ENCODE measurements at regions not wholly inside any gene's neighbourhood (a gene's known extent, or its start where the extent isn't known, plus 50 kb on each side); places are given as distances from the start of the nearest gene placed in this dataset.

- TF ChIP-seq CTCF (IDR thresholded peaks at IDR 0.05) (no peak), POLR2AphosphoS5 (IDR thresholded peaks at IDR 0.05) (no peak), POLR2A (IDR thresholded peaks at IDR 0.05) (no peak)
Measured at GRCh38 chr7:119782286-119782685, 490.7 kb upstream of the KCND2 start.

All from breast epithelium (tissue), 3 donors.